ENCODE measurements at regions not wholly inside any gene's neighbourhood (a gene's known extent, or its start where the extent isn't known, plus 50 kb on each side); places are given as distances from the start of the nearest gene placed in this dataset.

GRCh38 chr6:68575765-68576439 is 59.2 kb upstream of the ADGRB3 start:
- Histone ChIP-seq H3K36me3 (ENCODE audit: insufficient read depth) (no peaks in the 10 kb centered on the region), H3K27ac (no peak overlapping the region), H3K9ac (no peak overlapping the region), H2AFZ (ENCODE audit: low read depth) (no peak overlapping the region), H3K4me3 (IDR thresholded peaks at IDR 0.05; ENCODE audit: insufficient read depth, low read depth, low read length) (no peak overlapping the region), H3K4me2 (no peak overlapping the region), H3K4me1 (ENCODE audit: low read depth, poor library complexity, severe bottlenecking) (peaks cover 10% of the 10 kb centered on the region), H4K20me1 (ENCODE audit: insufficient read depth) (no peaks in the 10 kb centered on the region), H3K79me2 (ENCODE audit: insufficient read depth, low read depth) (no peaks in the 10 kb centered on the region), H3K27me3 (ENCODE audit: insufficient read depth, low read depth) (no peaks in the 10 kb centered on the region)
- no peak for TF ChIP-seq CTCF (conservative IDR thresholded peaks at IDR 0.05; ENCODE audit: low read depth, low read length)

GRCh38 chr6:68572975-68573374 is 62.1 kb upstream of the ADGRB3 start:
- Histone ChIP-seq H2AFZ (ENCODE audit: low read depth) (peak overlapping the region; percentile 56; the same call in 1 of the 2 replicates), H3K4me2 (peak overlapping the region; percentile 64), H3K4me3 (IDR thresholded peaks at IDR 0.05; ENCODE audit: insufficient read depth, low read depth, low read length) (no peak overlapping the region)

GRCh38 chr6:68572525-68572924 is 62.6 kb upstream of the ADGRB3 start:
- no peak overlapping the region for H3K4me3 ChIP-seq (IDR thresholded peaks at IDR 0.05; ENCODE audit: insufficient read depth, low read depth, low read length)
- H3K4me2 ChIP-seq = peak overlapping the region; percentile 64

More at GRCh38 chr6:68572975-68573374, 62.1 kb upstream of the ADGRB3 start:
- Histone ChIP-seq H3K36me3 (ENCODE audit: insufficient read depth) (no peaks in the 10 kb centered on the region), H4K20me1 (ENCODE audit: insufficient read depth) (no peaks in the 10 kb centered on the region), H3K79me2 (ENCODE audit: insufficient read depth, low read depth) (no peaks in the 10 kb centered on the region), H3K27ac (peak overlapping the region; percentile 61; the same call in 1 of the 2 replicates), H3K27me3 (ENCODE audit: insufficient read depth, low read depth) (no peaks in the 10 kb centered on the region), H3K9ac (no peak overlapping the region; the same call in 1 of the 2 replicates), H3K4me1 (ENCODE audit: low read depth, poor library complexity, severe bottlenecking) (peaks cover 10% of the 10 kb centered on the region)
- TF ChIP-seq CTCF (conservative IDR thresholded peaks at IDR 0.05; ENCODE audit: low read depth, low read length) = no peak

GRCh38 chr6:68559716-68560115 is 75.4 kb upstream of the ADGRB3 start:
- Histone ChIP-seq H3K36me3 (ENCODE audit: insufficient read depth) (no peaks in the 10 kb centered on the region), H3K4me3 (IDR thresholded peaks at IDR 0.05; ENCODE audit: insufficient read depth, low read depth, low read length) (no peak overlapping the region), H4K20me1 (ENCODE audit: insufficient read depth) (no peaks in the 10 kb centered on the region), H3K9ac (no peak overlapping the region), H3K4me1 (ENCODE audit: low read depth, poor library complexity, severe bottlenecking) (no peaks in the 10 kb centered on the region), H3K27ac (no peak overlapping the region), H3K27me3 (ENCODE audit: insufficient read depth, low read depth) (no peaks in the 10 kb centered on the region), H2AFZ (ENCODE audit: low read depth) (no peak overlapping the region), H3K79me2 (ENCODE audit: insufficient read depth, low read depth) (no peaks in the 10 kb centered on the region), H3K4me2 (no peak overlapping the region)
- no peak for TF ChIP-seq CTCF (conservative IDR thresholded peaks at IDR 0.05; ENCODE audit: low read depth, low read length)

More at GRCh38 chr6:68572525-68572924, 62.6 kb upstream of the ADGRB3 start:
- no peaks in the 10 kb centered on the region for H3K79me2 ChIP-seq (ENCODE audit: insufficient read depth, low read depth)
- H3K27ac ChIP-seq = peak overlapping the region; percentile 61; the same call in 1 of the 2 replicates
- H3K36me3 ChIP-seq (ENCODE audit: insufficient read depth) = no peaks in the 10 kb centered on the region
- peak; percentile 78 for TF ChIP-seq CTCF (conservative IDR thresholded peaks at IDR 0.05; ENCODE audit: low read depth, low read length)
- no peaks in the 10 kb centered on the region for H4K20me1 ChIP-seq (ENCODE audit: insufficient read depth)
- H3K27me3 ChIP-seq (ENCODE audit: insufficient read depth, low read depth) = no peaks in the 10 kb centered on the region
- no peak overlapping the region; the same call in 1 of the 2 replicates for H3K9ac ChIP-seq
- H3K4me1 ChIP-seq (ENCODE audit: low read depth, poor library complexity, severe bottlenecking) = peaks cover 10% of the 10 kb centered on the region
- peak overlapping the region; percentile 56; the same call in 1 of the 2 replicates for H2AFZ ChIP-seq (ENCODE audit: low read depth)
